B cell (primary cell): ENCODE measurements at regions not wholly inside any gene's neighbourhood (a gene's known extent, or its start where the extent isn't known, plus 50 kb on each side); places are given as distances from the start of the nearest gene placed in this dataset.

Experiments used
- ATAC-seq: fragments of 200-7000 bp; cut with Tn5 transposase; one replicate; pipeline ENCODE4 v1.10.0; 2021; ENCODE audit warnings: low read depth, mild to moderate bottlenecking, moderate number of reproducible peaks, moderate library complexity
- CTCF ChIA-PET: fragments of 350-600 bp; sonication (Branson Sonifier 250); formaldehyde crosslinking; loops from one replicate; lab custom pipeline; 2021; ENCODE audit warnings: antibody characterized with exemption, inconsistent platforms; lab: Charles Lee
- POLR2A ChIA-PET: fragments of 350-600 bp; sonication (Branson Sonifier 250); formaldehyde crosslinking; loops from one replicate; lab custom pipeline; 2021; ENCODE audit warnings: antibody characterized with exemption; lab: Charles Lee
- DNase-seq: peaks from one replicate; pipeline ENCODE4 v3.0.0; 2013
- H2AFZ ChIP-seq: 2 replicates; pipeline ENCODE4 v1.6.1; 2012; ENCODE audit warnings: mild to moderate bottlenecking, low read depth, low read length; ENCODE audit not compliant: insufficient read depth, poor library complexity, severe bottlenecking
- H3K27ac ChIP-seq, 2 donors: 1 replicate in 1 of 2; 2 replicates in 1 of 2; pipeline ENCODE4 v1.5.1; 2012 to 2013; ENCODE audit warnings: low read length in 2 of 2, mild to moderate bottlenecking in 2 of 2, moderate library complexity in 1 of 2
- H3K27me3 ChIP-seq, 4 experiments: fragments of 200-600 bp in 1 of 4; sonication (generic) in 1 of 4; replicated peaks in 1 of 4; 1 replicate in 2 of 4; 2 replicates in 2 of 4; pipeline versions ENCODE4 v1.6.1 to v1.7.0; 2013 to 2016; ENCODE audit warnings: low read length in 3 of 4, mild to moderate bottlenecking in 2 of 4, mixed read lengths in 1 of 4, moderate library complexity in 1 of 4; ENCODE audit not compliant: insufficient read depth in 4 of 4, control insufficient read depth in 3 of 4; ENCODE audit errors: control extremely low read depth in 1 of 4
- H3K36me3 ChIP-seq, 2 experiments: replicated peaks in 1 of 2; 1 replicate in 1 of 2; 2 replicates in 1 of 2; pipeline versions ENCODE4 v1.6.1 to v1.7.1; 2013; ENCODE audit warnings: low read length in 1 of 2; ENCODE audit not compliant: insufficient read depth in 2 of 2, control insufficient read depth in 1 of 2; ENCODE audit errors: control extremely low read depth in 1 of 2, extremely low read depth in 1 of 2
- H3K4me1 ChIP-seq, 2 donors: fragments of 200-600 bp in 1 of 2; sonication (generic) in 1 of 2; 1 replicate in 1 of 2; 2 replicates in 1 of 2; pipeline versions ENCODE4 v1.5.1 to v1.6.1; 2013 to 2017; ENCODE audit warnings: low read length in 2 of 2; ENCODE audit not compliant: control insufficient read depth in 2 of 2, insufficient read depth in 2 of 2
- H3K4me2 ChIP-seq: replicated peaks from 2 replicates; pipeline ENCODE3; 2012; ENCODE audit warnings: mild to moderate bottlenecking, low read depth, low read length; ENCODE audit not compliant: poor library complexity, severe bottlenecking
- H3K4me3 ChIP-seq, 5 experiments: fragments of 200-600 bp in 1 of 5; sonication (generic) in 1 of 5; 1 replicate in 3 of 5; 2 replicates in 2 of 5; pipeline versions ENCODE4 v1.5.1 to v1.7.0; 2011 to 2016; ENCODE audit warnings: low read length in 4 of 5, mild to moderate bottlenecking in 4 of 5, low read depth in 2 of 5, control low read depth in 1 of 5, moderate library complexity in 1 of 5; ENCODE audit not compliant: insufficient read depth in 1 of 5; ENCODE audit errors: control extremely low read depth in 1 of 5, extremely low read depth in 1 of 5
- H3K79me2 ChIP-seq: fragments of 200-600 bp; sonication (generic); one replicate; pipeline ENCODE4 v1.6.0; 2016; ENCODE audit warnings: low read length; ENCODE audit not compliant: control insufficient read depth, insufficient read depth
- H3K9ac ChIP-seq: fragments of 200-600 bp; sonication (generic); 2 replicates; pipeline ENCODE4 v1.6.1; 2017; ENCODE audit warnings: mild to moderate bottlenecking, low read length, moderate library complexity
- H3K9me3 ChIP-seq, 3 donors: one replicate each; pipeline versions ENCODE4 v1.6.1 to v1.7.1; 2013; ENCODE audit warnings: low read length in 2 of 3; ENCODE audit not compliant: control insufficient read depth in 2 of 3, insufficient read depth in 1 of 3; ENCODE audit errors: control extremely low read depth in 1 of 3
- H4K20me1 ChIP-seq: 2 replicates; pipeline ENCODE4 v1.6.0; 2012; ENCODE audit warnings: mild to moderate bottlenecking, low read length; ENCODE audit not compliant: insufficient read depth, control insufficient read depth, poor library complexity, severe bottlenecking
- H3K27ac Mint-ChIP-seq: one replicate; pipeline ENCODE4 v1.8.0; 2021; ENCODE audit warnings: mixed read lengths
- H3K27me3 Mint-ChIP-seq: one replicate; pipeline ENCODE4 v1.8.0; 2021; ENCODE audit warnings: mixed read lengths
- H3K4me1 Mint-ChIP-seq: one replicate; pipeline ENCODE4 v1.8.0; 2021; ENCODE audit warnings: mixed read lengths
- H3K4me3 Mint-ChIP-seq: one replicate; pipeline ENCODE4 v1.8.0; 2021; ENCODE audit warnings: mixed read lengths
- H3K9me3 Mint-ChIP-seq: one replicate; pipeline ENCODE4 v1.8.0; 2022; ENCODE audit warnings: mixed read lengths; ENCODE audit not compliant: insufficient read depth
- CTCF ChIP-seq: fragments of 200-600 bp; IDR thresholded peaks from one replicate; pipeline ENCODE4 v1.8.0; 2022; ENCODE audit warnings: antibody characterized with exemption, mild to moderate bottlenecking
- EZH2 ChIP-seq: IDR thresholded peaks from 2 replicates; pipeline ENCODE4 v1.6.1; 2012; ENCODE audit warnings: borderline replicate concordance, low read depth, mild to moderate bottlenecking, moderate library complexity, low read length; ENCODE audit not compliant: insufficient read depth, poor library complexity, severe bottlenecking
- WGBS: methylation state at CpG from one replicate; pipeline ENCODE4 v1.1.5; 2013; ENCODE audit warnings: missing lambda C conversion rate; ENCODE audit not compliant: insufficient coverage; 5-methylcytosine and 5-hydroxymethylcytosine counted together
- intact Hi-C: fragments of 100-400 bp; cut with micrococcal nuclease; formaldehyde crosslinking; loops from one replicate; pipeline ENCODE4 v1.10.0; 2022

DNA sequence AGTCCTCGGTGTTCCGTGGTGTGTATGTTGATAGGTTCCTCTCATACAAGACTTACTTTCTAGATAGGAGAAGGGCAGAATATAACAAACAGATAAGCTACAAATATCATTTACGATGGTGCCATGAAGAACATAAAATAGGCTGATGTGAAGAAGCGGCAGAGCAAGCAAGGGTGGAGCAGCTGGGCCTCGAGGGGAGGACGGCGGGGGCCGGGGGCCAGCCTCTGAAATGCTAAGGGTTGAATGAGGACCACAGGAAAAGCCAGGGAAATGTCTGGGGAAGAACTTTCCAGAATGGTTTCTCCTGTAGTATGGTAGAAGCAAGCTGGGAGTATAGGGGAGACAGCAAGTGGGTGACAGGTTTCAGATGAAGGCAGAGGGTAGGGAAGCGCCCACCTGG, 529.5 kb downstream of the LIG4 start:
- Histone ChIP-seq H3K79me2 (no peaks in the 10 kb centered on the region), H3K4me3 (no peak overlapping the region), H3K36me3 (no peaks in the 10 kb centered on the region), H3K4me2 (no peak overlapping the region), H3K9me3 (peaks cover 0 to 19% (median 0%) of the 10 kb centered on the region in 3 donors), H3K27ac (no peak overlapping the region), H3K27me3 (no peaks in the 10 kb centered on the region), H3K4me1 (no peaks in the 10 kb centered on the region), H4K20me1 (no peaks in the 10 kb centered on the region), H2AFZ (no peak overlapping the region), H3K9ac (no peak overlapping the region)
- intact Hi-C loops: no loop called here
- no peaks in the 10 kb centered on the region for H3K4me1 Mint-ChIP-seq
- POLR2A ChIA-PET: no interaction called here
- ATAC-seq: no peak
- CTCF ChIA-PET: no interaction called here
- WGBS: 95% methylated on average over 6 of the region's 9 CpGs
- DNase-seq: no peak
- no peaks in the 10 kb centered on the region for H3K27me3 Mint-ChIP-seq
- no peak overlapping the region for H3K4me3 Mint-ChIP-seq
- no peak overlapping the region for H3K27ac Mint-ChIP-seq
- H3K9me3 Mint-ChIP-seq: peaks cover 5% of the 10 kb centered on the region
- TF ChIP-seq EZH2 (no peak), CTCF (no peak)

GRCh38 chr13:107681600-107681999, 533.7 kb downstream of the LIG4 start:
- ATAC-seq: no peak
- no peak overlapping the region for H3K27ac Mint-ChIP-seq
- Histone ChIP-seq H2AFZ (no peak overlapping the region), H3K9ac (no peak overlapping the region), H3K4me2 (no peak overlapping the region), H3K4me1 (no peaks in the 10 kb centered on the region), H4K20me1 (no peaks in the 10 kb centered on the region), H3K9me3 (peaks cover 0 to 24% (median 0%) of the 10 kb centered on the region in 3 donors), H3K27ac (no peak overlapping the region), H3K4me3 (no peak overlapping the region), H3K27me3 (no peaks in the 10 kb centered on the region), H3K79me2 (no peaks in the 10 kb centered on the region), H3K36me3 (no peaks in the 10 kb centered on the region)
- DNase-seq: no peak
- CTCF ChIA-PET: no interaction called here
- no peaks in the 10 kb centered on the region for H3K27me3 Mint-ChIP-seq
- 83% methylated on average over 9 of the region's 10 CpGs for WGBS
- POLR2A ChIA-PET: no interaction called here
- H3K9me3 Mint-ChIP-seq: peaks cover 5% of the 10 kb centered on the region
- no peak overlapping the region for H3K4me3 Mint-ChIP-seq
- TF ChIP-seq EZH2: no peak
- no peak for TF ChIP-seq CTCF
- H3K4me1 Mint-ChIP-seq: no peaks in the 10 kb centered on the region
- intact Hi-C loops: no loop called here
